ENCODE measurements at regions not wholly inside any gene's neighbourhood (a gene's known extent, or its start where the extent isn't known, plus 50 kb on each side); places are given as distances from the start of the nearest gene placed in this dataset.
"Not testable (repeated sequence)": the region's sequence is repeated elsewhere in the genome, so short reads cannot be mapped to it uniquely, and the experiment has no call there.

DNA sequence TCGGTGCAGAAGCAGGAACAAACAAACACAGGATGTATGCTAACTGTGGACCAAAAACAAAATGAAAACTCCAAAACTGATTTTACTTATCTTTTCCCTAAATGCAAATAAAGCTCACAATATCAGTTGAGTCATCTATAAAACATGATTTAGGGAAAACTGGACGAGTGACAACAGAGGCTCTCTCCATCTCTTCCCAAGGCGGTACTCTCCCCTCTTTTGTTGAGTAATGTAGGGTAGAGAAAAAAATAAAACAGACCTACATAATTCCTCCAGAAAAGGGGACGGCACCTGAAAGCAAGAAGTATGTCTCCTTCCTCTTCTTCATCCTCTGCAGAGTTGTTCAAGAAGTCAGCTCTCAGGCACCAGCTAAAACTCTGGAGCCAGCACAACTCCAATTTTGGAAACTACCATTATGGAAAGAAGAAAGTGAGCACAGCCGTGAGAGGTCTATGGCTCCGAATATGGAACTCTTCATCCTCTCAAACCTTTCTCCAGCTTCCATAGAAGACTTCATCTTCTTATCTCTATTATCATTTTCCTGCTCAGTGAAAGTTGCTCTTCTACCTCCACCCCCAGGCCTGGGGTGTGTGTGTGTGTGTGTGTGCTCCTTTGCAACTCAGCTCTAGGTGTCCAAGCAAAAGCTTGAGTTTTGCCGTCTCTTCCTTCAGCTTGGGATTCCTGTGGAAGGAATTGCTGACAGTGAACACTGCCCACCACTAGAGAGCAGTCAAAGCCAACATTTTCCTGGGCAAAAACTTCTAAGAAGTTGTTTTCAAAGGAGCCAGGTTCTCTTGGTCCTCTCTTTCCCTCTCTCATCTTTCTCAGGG lies 155.4 kb downstream of the DIO2 start:
- peak; percentile 21 to 24 for DNase-seq (ENCODE audit: low read depth in 2 of 2)

DNA sequence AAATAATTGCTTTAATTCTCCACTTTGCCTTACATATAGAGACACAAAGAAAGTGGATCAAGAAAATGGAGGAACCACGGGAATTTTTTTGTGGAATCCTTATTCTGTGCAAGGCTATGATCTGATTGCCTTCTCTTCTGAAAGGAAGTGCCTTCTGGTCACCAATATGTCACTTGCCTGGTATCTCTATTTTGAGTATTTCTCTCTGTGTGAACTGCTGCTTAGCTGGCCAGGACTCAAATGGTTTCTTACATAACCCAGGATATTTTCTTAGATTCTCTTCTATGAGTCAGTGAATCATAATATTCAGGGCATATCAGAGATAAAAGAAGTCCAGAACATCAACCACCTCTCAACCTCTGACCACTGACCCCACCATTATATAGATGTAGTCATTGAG lies 156.1 kb downstream of the DIO2 start:
- no peak for DNase-seq (ENCODE audit: low read depth in 2 of 2)

DNA sequence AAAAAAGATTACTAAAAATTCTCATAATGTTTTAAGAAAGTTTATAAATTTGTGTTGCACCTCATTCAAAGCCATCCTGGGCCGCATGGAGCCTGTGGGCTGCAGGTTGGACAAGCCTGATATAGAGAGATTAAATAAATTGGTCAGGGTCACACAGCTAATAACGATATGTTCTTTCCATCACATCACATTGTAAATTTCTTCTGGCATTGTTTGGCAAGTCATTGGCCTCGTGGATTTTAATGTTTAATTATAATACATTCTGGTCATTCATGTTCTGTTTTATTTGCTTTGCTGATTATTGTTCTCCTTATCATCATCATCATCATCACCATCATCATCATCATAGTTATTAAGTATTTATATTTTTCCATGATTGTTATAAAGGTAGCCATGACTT lies 157.3 kb downstream of the DIO2 start:
- DNase-seq (ENCODE audit: low read depth in 2 of 2) = no peak

DNA sequence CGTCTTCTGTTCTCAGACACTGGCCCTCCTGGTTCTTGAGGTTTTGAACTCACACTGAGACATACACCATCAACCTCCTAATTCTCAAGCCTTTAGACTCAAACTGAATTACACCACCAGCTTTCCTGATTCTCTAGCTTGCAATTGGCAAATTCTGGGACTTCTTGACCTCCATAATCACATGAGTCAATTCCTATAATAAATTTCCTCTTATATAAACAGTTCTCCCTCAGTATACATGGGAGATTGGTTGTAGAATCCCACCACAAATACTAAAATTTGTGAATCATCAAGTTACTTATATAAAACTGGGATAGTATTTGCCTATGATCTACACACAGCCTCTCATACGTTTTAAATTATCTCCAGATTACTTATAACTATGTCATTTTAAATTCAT lies 162.2 kb downstream of the DIO2 start:
- peak; percentile 17 to 20 for DNase-seq (ENCODE audit: low read depth in 2 of 2)

DNA sequence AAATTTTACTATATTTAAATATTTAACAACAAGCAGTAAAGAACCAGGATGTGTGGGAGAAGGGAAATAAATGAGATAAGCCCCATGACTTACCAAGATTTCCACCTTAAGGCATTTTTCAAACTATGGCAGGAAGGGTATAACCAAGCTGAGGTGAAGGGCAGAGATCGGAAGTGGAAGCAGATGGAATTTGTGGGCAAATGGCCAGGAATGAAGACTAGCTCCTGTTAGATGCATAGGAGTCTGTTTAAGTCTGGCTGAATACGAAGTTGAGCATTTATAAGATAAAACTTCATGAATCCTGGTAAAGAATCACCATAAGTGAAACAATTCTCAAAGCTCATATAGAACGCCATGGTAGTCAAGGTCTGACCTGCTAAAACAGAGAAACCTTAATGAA lies 163.5 kb downstream of the DIO2 start:
- DNase-seq (ENCODE audit: low read depth in 2 of 2) = no peak

DNA sequence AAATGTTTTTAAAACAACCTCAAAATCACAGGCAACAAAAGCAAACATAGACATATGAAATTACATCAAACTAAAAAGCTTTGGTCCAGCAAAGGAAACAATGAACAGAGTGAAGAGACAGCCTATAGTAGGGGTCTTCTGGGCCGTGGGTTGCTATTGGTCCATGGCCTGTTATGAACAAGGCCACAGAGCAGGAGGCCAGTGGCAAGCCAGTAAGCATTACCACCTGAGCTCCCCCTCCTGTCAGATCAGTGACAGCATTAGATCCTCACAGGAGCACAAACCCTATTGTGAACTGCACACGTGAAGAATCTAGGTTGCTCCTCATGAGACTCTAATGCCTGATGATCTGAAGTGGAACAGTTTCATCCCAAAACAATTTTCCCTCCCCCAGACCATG lies 174.0 kb downstream of the DIO2 start:
- no peak for DNase-seq (ENCODE audit: low read depth in 2 of 2)

DNA sequence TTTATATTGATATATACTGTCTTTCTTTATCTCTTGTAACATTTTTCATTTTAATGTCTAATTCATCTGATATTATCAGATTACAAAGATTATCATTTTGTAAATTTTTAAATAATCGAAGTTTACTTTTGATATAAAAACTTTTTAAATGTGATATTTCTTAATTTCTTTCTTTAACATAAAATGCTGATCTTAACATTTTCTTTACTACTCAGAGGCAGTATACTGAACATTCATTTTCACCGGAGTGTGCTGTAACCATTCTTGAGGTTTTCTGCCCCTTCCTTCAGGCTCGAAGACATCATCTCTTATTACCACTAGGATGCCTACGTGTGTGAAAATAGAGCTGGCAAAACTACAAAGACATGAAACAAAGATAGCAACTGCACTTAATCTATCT lies 186.9 kb downstream of the DIO2 start:
- no peak for DNase-seq (ENCODE audit: low read depth in 2 of 2)

DNA sequence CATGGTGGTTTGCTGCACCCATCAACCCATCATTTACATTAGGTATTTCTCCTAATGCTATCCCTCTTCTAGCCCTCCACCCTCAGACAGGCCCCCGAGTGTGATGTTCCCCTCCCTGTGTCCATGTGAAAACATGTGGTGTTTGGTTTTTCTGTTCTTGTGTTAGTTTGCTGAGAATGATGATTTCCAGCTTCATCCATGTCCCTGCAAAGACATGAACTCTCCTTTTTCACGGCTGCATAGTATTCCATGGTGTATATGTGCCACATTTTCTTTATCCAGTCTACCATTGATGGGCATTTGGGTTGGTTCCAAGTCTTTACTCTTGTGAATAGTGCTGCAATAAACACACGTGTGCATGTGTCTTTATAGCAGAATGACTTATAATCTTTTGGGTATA lies 192.8 kb downstream of the DIO2 start:
- not testable (repeated sequence) for DNase-seq (ENCODE audit: low read depth in 2 of 2)

DNA sequence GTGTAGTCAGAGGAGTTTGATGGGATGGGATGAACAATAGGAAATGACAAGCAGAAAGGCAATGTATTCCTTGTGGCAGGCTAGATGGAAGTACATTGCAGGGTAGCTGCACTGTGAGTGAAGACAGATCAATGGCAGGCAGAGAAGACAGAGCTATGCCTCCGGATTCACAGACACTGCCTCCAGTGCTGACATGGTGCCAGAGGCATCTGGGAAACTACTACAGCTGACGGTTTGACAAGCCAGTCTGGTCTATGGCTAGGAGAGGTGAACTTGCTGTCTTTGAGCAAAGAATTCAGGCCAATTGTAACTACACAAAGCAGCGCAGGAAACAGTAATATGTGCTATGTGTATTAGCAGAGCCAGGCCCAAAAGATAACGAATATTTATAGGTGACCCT lies 193.5 kb downstream of the DIO2 start:
- no peak for DNase-seq (ENCODE audit: low read depth in 2 of 2)

DNA sequence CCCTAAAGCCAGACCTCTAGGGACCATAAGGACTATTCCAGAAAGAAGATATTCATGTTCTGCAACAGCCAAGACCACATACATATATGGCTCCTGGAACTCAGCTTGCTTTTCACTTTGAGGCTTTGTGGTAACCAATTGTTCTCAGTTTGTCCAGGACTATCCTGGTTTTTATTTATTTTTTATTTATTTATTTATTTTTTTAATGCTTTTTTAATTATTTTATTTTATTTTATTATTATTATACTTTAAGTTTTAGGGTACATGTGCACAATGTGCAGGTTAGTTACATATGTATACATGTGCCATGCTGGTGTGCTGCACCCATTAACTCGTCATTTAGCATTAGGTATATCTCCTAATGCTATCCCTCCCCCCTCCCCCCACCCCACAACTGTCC lies 201.1 kb downstream of the DIO2 start:
- not testable (repeated sequence) for DNase-seq (ENCODE audit: low read depth in 2 of 2)

DNA sequence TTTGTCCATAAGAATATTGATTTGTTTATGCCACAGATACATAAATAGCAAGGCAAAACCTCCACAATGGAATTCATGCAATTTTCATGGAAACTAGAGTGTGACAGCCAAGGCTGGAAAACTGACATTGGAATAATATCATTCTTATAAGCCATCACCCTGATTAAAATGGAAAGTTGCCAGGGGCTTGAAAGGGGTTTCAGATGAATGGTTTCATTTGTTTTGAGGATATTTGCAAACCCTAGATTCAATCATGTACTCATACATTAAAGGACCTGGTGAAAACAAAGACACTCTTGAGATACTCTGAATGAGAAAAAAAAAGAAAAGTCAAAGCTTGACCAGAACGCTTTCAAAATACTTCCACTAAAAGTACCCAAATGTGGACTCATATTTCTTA lies 205.7 kb downstream of the DIO2 start:
- DNase-seq (ENCODE audit: low read depth in 2 of 2) = no peak

DNA sequence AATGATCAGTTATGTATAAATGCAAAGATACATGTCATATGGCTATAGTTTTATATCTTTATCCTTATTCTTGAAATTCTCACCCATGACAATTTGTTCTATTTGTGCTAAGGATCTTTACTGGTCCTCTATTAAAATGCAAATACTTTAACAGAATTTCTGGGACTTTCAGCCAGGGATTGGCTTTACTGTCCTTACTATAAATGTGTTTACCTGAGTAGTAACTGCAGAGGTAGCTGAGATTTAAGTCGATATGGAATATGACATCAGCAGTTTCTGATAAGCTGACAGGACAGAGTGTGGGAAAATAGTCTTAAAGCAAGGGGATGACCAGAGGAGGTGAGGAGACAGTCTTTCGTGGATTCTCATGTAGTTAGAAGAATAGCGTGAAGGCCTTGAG lies 206.4 kb downstream of the DIO2 start:
- no peak for DNase-seq (ENCODE audit: low read depth in 2 of 2)

DNA sequence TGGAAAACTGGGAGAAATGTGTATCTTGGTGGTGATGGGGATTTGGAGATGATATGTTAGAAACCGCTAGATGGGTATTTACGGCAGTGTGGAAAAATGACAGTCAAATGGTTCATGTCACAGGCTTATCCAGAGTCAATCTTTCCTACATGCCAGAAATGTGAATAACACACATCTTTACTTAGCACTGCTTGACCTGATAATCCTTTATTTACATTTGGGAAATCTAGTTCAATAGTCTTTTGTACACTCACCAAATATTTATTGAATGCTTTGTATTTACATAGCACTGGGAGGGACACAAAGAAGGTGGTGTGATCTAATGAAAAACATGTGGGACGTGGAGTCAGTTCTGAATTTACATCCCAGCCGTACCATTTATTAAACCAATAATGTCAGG lies 208.2 kb downstream of the DIO2 start:
- peak; percentile 9 to 18 for DNase-seq (ENCODE audit: low read depth in 2 of 2)

DNA sequence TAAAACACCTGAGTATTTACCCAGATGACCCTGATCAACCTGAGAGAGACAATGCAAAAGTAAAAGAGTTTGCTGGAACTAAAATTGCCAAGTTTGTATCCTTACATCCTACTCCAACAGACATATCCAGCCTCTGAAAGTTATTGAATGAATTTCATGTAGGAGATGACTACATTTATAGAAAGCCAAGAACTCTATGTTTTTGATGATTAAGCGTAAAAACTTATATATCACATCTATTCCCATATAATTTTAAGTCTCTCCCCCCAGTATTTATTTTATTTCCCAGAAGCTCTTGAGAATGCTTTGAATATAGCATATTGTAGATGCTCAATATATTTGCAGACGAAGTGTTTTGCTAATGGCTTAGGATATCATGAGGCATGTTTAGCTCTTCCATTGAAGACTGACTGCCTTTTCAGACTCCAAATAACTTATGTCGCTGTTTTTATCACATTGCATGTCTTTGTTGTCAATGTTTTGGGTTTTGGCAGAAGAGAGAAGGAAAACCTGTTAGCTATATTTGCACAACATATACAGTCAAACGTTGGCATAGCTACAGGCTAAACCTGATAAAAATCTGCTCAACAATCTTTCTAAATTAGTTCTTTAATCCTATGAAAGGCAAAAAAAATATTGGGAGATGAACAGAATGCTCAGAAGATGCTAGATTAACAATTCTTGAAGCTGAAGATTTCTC lies 213.6 kb downstream of the DIO2 start:
- DNase-seq (ENCODE audit: low read depth in 2 of 2) = no peak

DNA sequence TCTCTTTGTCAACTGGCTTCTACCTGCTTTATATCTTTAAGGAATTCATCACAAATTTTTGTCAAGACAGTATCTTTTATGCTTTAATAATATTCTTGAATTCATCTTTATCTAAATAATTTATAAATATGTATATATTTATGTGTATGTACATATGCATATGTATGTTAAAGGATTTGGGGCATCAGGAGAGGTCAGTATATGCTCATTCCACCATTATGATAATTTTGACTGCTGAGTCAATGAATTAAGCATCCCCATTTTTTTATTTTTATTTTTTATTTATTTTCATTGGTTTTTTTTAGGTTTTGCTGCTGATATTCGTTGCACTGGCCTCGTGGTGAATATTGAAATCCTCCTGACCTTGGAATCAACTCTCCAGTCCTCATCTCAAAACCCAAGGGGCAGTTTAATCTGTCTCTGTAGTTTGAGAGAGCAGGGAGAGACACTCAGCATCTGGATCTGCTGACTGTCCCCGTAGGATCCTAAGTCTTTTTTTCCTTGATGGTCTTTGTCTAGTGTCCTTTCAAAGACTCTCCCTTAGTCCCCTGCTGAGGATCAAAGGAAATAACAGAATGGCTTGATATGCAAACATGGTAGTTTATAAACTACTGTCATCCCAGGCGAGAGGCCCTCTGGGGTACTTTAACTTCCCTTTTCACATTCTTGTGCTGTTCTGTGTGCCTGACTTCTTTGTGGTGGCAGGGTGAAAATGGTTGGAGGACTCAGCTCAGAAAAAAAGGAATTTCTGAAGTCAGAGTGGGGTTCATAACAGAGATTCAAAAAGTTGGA lies 218.7 kb downstream of the DIO2 start:
- no peak for DNase-seq (ENCODE audit: low read depth in 2 of 2)

DNA sequence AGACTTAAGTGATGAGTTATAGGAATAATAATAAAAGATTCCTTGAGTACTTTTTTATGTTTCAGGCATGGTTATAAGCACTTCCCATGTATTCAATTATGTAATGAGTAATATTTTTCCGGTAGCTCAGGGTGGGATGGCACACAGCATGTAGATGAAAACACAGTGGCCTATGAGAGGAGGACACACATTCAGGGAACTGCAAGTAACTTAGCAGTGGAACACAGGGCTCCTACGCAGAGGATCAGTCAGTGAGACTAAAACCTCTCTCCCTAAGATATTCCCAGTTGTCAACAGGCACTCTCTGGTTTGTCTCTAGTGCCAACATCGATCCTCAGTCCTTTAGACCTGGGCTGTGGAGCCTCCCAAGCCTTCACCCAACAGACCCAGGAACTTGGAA lies 219.4 kb downstream of the DIO2 start:
- DNase-seq (ENCODE audit: low read depth in 2 of 2) = no peak

DNA sequence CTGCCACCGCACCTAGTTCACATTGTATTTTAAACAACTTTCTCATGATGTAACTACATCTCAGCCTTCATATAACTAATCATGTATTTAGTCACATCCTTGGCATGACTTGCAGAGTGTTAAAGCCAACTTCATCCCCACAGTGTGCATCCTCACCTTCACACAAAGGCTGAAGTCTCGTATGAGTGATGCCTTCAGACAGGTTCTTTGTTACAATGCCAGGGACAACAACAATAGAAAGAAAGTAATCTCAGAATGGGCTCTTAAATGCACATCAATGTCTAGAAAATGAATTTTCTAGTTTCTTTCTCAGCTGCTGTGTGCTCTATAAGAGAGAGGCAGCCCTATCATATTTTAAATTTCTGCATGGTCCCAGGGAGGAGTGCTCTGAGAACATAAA lies 221.3 kb downstream of the DIO2 start:
- DNase-seq (ENCODE audit: low read depth in 2 of 2) = no peak

DNA sequence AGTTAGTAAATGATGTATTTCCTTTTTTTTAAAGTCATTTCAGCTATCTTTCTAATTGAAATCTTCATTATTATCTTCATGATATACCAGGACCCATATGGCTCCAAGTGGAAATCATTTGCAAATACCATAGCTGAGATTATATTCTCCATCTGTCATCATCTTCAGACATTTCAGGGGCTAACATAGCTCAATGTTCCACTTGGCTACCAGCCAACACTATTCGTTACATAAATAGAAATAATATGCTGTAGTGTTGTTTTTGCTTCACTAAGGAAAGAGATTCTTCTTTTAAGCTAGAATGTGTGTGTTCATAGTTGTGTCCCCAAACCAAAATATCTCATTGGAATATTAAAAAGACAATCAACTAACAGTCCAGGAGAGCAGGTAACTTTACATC lies 225.1 kb downstream of the DIO2 start:
- DNase-seq (ENCODE audit: low read depth in 2 of 2) = no peak

DNA sequence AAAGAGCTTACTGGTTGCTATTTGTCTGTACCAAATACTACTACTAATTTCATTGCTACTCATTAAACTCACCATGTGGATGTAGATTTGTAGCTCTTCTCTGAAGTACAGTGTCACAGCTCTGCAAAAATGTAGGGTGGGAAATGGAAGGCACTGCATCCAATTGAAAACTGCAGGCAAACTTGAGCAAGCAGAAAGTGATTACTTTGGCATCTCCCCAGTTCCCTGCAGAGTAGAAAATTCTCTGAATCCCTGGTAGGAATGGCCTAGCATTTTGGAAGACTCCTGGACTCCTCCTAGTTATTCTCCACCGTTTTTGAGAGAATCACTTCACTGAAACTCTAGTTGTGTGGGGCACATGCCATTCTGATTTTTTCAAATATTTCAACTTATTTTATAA lies 239.1 kb downstream of the DIO2 start:
- DNase-seq (ENCODE audit: low read depth in 2 of 2) = no peak

DNA sequence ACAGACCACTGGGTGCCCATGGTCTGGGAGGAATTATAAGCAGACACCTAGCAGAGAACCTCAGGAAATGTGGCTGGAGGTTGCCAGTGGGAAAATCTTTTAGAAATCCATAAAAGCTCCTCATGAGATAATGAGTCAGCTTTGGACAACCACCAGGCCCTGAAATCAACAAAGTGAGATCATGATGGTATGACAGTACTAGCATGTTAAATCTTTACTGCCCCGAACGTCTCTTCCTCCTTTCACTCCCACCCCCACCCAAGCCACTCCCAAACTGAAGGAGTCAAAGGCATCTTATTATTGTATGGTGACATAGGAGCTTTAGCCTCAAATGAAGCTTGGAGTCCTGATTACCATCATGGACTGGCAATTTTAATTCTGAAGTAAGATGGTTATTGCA lies 240.0 kb downstream of the DIO2 start:
- no peak for DNase-seq (ENCODE audit: low read depth in 2 of 2)

DNA sequence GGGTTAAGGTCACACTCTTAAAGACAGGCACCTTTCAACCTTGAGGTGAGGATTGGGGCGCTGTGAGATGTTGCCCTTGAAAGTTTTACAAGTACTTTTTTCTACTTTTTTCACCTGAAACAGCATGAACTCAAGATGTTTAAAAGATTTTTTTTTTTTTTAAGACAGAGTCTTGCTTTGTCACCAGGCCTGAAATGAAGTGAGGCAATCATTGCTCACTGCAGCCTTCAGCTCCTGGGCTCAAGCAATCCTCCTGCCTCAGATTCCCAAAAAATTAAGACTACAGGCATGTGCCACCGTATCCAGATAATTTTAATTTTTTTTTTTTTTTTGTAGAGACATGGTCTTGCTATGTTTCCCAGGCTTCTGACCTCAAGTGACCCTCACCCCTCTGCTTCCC lies 243.9 kb downstream of the DIO2 start:
- no peak for DNase-seq (ENCODE audit: low read depth in 2 of 2)

DNA sequence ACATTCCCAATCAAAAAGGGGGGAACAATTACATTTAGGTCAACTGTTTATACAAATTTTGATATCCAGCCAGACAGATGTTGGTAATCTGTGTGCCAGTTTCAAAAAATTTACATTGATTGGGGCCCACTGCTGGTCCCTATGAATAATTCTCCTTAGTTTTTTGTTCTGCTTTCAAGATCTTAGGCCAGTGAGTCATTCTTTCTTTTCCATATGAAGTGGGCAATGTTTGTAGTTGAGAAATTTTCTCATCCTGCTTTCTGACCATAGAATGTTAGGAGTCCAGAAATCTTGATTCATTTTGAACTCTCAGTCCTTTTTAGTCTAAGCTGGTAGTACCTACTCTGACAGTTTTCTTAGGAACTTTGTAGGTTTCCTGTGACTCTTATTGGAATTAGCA lies 244.3 kb downstream of the DIO2 start:
- no peak for DNase-seq (ENCODE audit: low read depth in 2 of 2)

DNA sequence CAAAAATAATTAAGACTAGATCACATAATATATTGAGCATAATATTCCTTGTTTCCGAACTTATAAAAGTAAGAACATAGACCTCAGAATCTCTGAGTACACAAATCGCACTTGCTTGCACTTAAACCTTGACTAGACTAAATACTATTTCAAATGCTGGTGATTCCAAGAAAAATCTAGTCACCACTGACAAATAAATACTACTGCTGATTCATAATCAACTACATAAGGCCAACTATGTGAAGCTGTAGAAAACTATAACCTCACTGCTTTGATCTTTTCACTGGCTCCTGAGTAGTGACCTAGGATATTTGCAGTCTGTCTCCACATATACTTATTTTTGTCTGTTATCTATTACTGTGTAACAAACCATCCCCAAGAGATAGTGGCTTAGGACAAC lies 245.4 kb downstream of the DIO2 start:
- no peak for DNase-seq (ENCODE audit: low read depth in 2 of 2)

Data from fibroblast of skin of left quadriceps (primary cell).